ENCODE measurements at regions not wholly inside any gene's neighbourhood (a gene's known extent, or its start where the extent isn't known, plus 50 kb on each side); places are given as distances from the start of the nearest gene placed in this dataset.

- no peaks in the 10 kb centered on the region for H3K4me1 ChIP-seq (ENCODE audit: control insufficient read depth in 2 of 2, insufficient read depth in 2 of 2, low read length in 2 of 2)
- CTCF ChIA-PET: no interaction called here
Observed at GRCh38 chr7:136167991-136168390, 190.8 kb upstream of the MTPN start.

GRCh38 chr7:136166521-136166920 lies 189.4 kb upstream of the MTPN start:
- POLR2A ChIA-PET: no interaction called here
- Histone ChIP-seq H3K4me2 (replicated peaks; ENCODE audit: low read depth, low read length, poor library complexity, severe bottlenecking) (no peak overlapping the region), H2AFZ (ENCODE audit: insufficient read depth, low read depth, low read length, poor library complexity, severe bottlenecking) (no peak overlapping the region), H3K79me2 (ENCODE audit: control insufficient read depth, insufficient read depth, low read length) (no peaks in the 10 kb centered on the region), H3K9me3 (ENCODE audit: control extremely low read depth in 1 of 3, control insufficient read depth in 2 of 3, insufficient read depth in 1 of 3, low read length in 2 of 3) (no peaks in the 10 kb centered on the region), H3K27me3 (replicated peaks in 1 of 4; ENCODE audit: control extremely low read depth in 1 of 4, control insufficient read depth in 3 of 4, insufficient read depth in 4 of 4, low read length in 3 of 4) (no peaks in the 10 kb centered on the region), H3K4me1 (ENCODE audit: control insufficient read depth in 2 of 2, insufficient read depth in 2 of 2, low read length in 2 of 2) (no peaks in the 10 kb centered on the region), H3K36me3 (replicated peaks in 1 of 2; ENCODE audit: control extremely low read depth in 1 of 2, control insufficient read depth in 1 of 2, extremely low read depth in 1 of 2, insufficient read depth in 2 of 2, low read length in 1 of 2) (no peaks in the 10 kb centered on the region), H3K4me3 (ENCODE audit: control extremely low read depth in 1 of 5, extremely low read depth in 1 of 5, insufficient read depth in 1 of 5, low read depth in 2 of 5, low read length in 4 of 5) (no peak overlapping the region), H4K20me1 (ENCODE audit: control insufficient read depth, insufficient read depth, low read length, poor library complexity, severe bottlenecking) (no peaks in the 10 kb centered on the region), H3K9ac (ENCODE audit: low read length) (no peak overlapping the region), H3K27ac (ENCODE audit: low read length in 2 of 2) (no peak overlapping the region)
- WGBS (ENCODE audit: insufficient coverage): 86% methylated on average over 1 of the region's 1 CpG
- TF ChIP-seq CTCF (IDR thresholded peaks at IDR 0.05) (no peak), EZH2 (IDR thresholded peaks at IDR 0.05; ENCODE audit: borderline replicate concordance, insufficient read depth, low read depth, low read length, poor library complexity, severe bottlenecking) (no peak)
- H3K9me3 Mint-ChIP-seq (ENCODE audit: insufficient read depth): no peaks in the 10 kb centered on the region
- intact Hi-C loops (cut with micrococcal nuclease): no loop called here
- H3K4me3 Mint-ChIP-seq: no peak overlapping the region
- no peaks in the 10 kb centered on the region for H3K4me1 Mint-ChIP-seq
- no peak overlapping the region for H3K27ac Mint-ChIP-seq
- DNase-seq: no peak
- CTCF ChIA-PET: no interaction called here
- H3K27me3 Mint-ChIP-seq: no peaks in the 10 kb centered on the region
- no peak for ATAC-seq (ENCODE audit: low read depth)

More at GRCh38 chr7:136167991-136168390, 190.8 kb upstream of the MTPN start:
- Histone ChIP-seq H3K36me3 (replicated peaks in 1 of 2; ENCODE audit: control extremely low read depth in 1 of 2, control insufficient read depth in 1 of 2, extremely low read depth in 1 of 2, insufficient read depth in 2 of 2, low read length in 1 of 2) (no peaks in the 10 kb centered on the region), H3K4me3 (ENCODE audit: control extremely low read depth in 1 of 5, extremely low read depth in 1 of 5, insufficient read depth in 1 of 5, low read depth in 2 of 5, low read length in 4 of 5) (no peak overlapping the region), H3K9ac (ENCODE audit: low read length) (no peak overlapping the region), H3K4me2 (replicated peaks; ENCODE audit: low read depth, low read length, poor library complexity, severe bottlenecking) (no peak overlapping the region), H4K20me1 (ENCODE audit: control insufficient read depth, insufficient read depth, low read length, poor library complexity, severe bottlenecking) (no peaks in the 10 kb centered on the region), H3K27me3 (replicated peaks in 1 of 4; ENCODE audit: control extremely low read depth in 1 of 4, control insufficient read depth in 3 of 4, insufficient read depth in 4 of 4, low read length in 3 of 4) (no peaks in the 10 kb centered on the region), H3K79me2 (ENCODE audit: control insufficient read depth, insufficient read depth, low read length) (no peaks in the 10 kb centered on the region), H2AFZ (ENCODE audit: insufficient read depth, low read depth, low read length, poor library complexity, severe bottlenecking) (no peak overlapping the region), H3K27ac (ENCODE audit: low read length in 2 of 2) (no peak overlapping the region), H3K9me3 (ENCODE audit: control extremely low read depth in 1 of 3, control insufficient read depth in 2 of 3, insufficient read depth in 1 of 3, low read length in 2 of 3) (no peaks in the 10 kb centered on the region)
- TF ChIP-seq EZH2 (IDR thresholded peaks at IDR 0.05; ENCODE audit: borderline replicate concordance, insufficient read depth, low read depth, low read length, poor library complexity, severe bottlenecking) (no peak), CTCF (IDR thresholded peaks at IDR 0.05) (no peak)
- no peak for ATAC-seq (ENCODE audit: low read depth)
- H3K27ac Mint-ChIP-seq: no peak overlapping the region
- H3K9me3 Mint-ChIP-seq (ENCODE audit: insufficient read depth): no peaks in the 10 kb centered on the region
- no peaks in the 10 kb centered on the region for H3K27me3 Mint-ChIP-seq
- no peaks in the 10 kb centered on the region for H3K4me1 Mint-ChIP-seq
- intact Hi-C loops (cut with micrococcal nuclease): no loop called here
- no peak overlapping the region for H3K4me3 Mint-ChIP-seq
- POLR2A ChIA-PET: no interaction called here
- DNase-seq: no peak
- 67% methylated on average over 1 of the region's 4 CpGs for WGBS (ENCODE audit: insufficient coverage)

Data from B cell (primary cell).